HL-60 (cell line): ENCODE measurements at regions not wholly inside any gene's neighbourhood (a gene's known extent, or its start where the extent isn't known, plus 50 kb on each side); places are given as distances from the start of the nearest gene placed in this dataset.

Experiments used
- POLR2AphosphoS5 ChIP-seq: IDR thresholded peaks from 2 replicates; pipeline ENCODE4 v1.6.1; 2012; ENCODE audit warnings: low read depth
- TF ChIP-seq, protein P1 (sequence below): IDR thresholded peaks from one replicate; pipeline ENCODE4 v1.5.1; 2011; ENCODE audit warnings: low read length, control low read depth, inconsistent platforms; ENCODE audit not compliant: insufficient read depth

DNA sequence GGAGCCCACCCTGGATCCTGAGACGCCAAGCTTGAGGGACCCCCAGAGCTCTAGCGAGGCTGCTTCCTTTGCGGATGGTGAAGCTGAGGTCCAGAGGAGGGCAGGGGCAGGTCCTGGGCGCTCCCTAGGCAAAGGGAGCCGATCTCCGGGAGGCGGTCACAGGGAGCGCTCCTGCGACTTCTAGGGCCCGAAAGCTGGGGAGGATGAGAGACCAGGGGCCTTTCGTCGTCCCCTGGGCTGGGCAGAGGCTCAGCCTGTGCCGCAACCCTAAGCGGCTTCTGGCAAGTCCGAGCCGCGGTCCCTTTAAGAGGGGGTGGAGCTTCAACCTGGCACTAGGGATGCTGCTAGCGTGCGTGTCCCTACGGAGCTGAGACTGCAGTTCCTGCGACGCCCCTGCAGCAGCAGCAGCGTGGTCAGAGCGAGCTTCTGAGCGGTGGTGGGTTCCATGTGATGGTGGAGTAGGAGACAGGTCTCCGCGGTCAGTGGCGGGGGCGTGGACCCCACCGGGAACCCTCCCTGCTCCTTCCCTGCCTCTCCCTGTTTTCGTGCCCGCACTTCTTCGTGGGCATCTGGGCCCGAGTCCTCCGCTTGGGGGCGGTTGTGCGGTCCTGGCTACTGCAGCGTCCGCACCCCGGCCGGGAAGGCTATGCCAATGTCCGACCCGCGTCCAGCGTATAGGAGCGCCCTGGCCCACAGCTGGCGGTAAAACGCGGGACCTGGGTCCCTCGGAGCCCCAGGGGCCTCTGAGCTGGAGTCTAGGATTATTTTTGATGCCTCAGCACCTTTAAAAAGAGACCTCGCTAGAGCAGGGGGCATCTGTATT, 154.6 kb downstream of the CCDC74A start:
- TF ChIP-seq, protein P1, sequence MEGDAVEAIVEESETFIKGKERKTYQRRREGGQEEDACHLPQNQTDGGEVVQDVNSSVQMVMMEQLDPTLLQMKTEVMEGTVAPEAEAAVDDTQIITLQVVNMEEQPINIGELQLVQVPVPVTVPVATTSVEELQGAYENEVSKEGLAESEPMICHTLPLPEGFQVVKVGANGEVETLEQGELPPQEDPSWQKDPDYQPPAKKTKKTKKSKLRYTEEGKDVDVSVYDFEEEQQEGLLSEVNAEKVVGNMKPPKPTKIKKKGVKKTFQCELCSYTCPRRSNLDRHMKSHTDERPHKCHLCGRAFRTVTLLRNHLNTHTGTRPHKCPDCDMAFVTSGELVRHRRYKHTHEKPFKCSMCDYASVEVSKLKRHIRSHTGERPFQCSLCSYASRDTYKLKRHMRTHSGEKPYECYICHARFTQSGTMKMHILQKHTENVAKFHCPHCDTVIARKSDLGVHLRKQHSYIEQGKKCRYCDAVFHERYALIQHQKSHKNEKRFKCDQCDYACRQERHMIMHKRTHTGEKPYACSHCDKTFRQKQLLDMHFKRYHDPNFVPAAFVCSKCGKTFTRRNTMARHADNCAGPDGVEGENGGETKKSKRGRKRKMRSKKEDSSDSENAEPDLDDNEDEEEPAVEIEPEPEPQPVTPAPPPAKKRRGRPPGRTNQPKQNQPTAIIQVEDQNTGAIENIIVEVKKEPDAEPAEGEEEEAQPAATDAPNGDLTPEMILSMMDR = no peak
- peak; percentile 63 for TF ChIP-seq POLR2AphosphoS5
